Amniotic epithelial cell (primary cell): ENCODE measurements at regions not wholly inside any gene's neighbourhood (a gene's known extent, or its start where the extent isn't known, plus 50 kb on each side); places are given as distances from the start of the nearest gene placed in this dataset.

Source experiments
- DNase-seq: peaks from one replicate; pipeline ENCODE4 v3.0.0-alpha.2; 2010; ENCODE audit warnings: low read depth

GRCh38 chr3:139870000-139870675, 64.8 kb upstream of the CLSTN2 start:
- no peak for DNase-seq

DNA sequence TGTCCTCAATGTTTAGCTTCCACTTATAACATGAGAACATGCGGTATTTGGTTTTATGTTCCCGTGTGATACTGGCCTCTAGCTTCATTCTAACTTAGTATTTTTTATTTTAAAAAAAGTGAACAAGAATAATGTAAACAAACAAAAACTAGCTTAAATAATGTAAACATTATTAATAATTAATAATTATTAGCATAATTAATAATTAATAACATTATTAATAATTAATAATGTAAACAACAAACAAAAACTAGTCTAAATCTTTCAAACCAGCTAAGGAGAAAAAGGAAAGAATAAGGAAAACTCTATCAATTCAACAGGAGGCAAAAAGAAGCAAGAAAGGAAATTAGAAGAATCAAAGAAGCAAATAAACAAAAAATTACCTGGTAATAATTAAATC, 66.2 kb upstream of the CLSTN2 start:
- DNase-seq: no peak

DNA sequence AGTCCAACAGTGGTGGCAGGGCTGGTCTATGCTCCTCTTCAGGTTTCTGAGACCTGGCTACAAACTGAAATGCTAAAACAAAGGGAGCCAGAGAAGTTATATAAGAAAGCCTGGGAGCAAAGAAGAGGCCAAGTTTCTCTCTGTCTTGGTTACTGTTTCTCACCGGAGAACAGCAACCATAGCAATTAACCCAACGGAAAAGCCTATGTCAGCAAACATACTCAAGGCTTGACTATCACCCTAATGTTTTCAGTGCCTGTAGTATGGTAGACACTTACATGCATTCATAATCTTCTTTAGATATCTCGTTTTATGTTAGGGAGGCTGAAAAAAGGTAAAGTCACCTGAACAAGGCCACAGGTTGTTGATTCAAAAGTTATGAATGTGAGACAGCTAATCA, 86.3 kb upstream of the CLSTN2 start:
- no peak for DNase-seq

DNA sequence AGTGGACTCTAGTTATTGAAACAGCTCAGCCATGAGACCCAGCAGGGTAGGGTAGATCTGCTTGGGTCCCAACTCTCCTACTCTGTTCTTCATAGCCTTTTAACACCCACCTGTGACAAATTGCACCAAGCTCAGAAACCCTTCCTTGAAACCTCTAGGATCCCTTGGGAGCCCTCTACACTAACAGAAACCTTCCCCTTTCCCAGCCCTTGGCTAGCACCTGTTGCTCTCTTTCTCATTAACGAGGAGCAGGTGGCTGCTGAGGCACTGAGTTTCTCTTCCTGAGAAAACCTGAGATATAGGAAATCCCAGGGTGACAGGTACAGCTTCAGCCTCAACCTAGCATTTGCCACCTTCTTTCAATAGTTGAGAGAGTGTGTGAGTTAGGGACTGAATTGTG, 88.3 kb upstream of the CLSTN2 start:
- DNase-seq: no peak

DNA sequence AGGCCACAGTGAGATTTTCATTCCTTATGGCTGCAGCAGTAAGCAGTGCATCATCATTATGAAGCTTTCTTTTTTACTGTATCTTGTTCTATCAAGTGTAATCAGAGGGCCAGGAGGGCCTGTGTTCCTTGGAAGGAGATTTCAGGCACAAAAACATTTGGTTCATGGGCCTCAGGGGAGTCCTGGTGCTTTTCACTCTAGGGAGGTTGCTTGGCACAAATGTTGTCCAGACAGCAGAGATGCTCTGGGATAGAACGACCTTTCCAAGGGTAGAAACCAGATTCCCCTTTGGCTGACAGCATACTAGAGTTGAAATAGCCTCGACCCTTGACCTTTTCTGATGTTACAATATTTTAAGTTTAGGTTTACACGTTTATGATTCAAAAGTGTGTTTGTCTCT, 95.3 kb upstream of the CLSTN2 start:
- no peak for DNase-seq

- DNase-seq: no peak
Measured at GRCh38 chr3:139839014-139839413, 96.0 kb upstream of the CLSTN2 start.

- no peak for DNase-seq
Measured at GRCh38 chr3:139838269-139838957, 96.6 kb upstream of the CLSTN2 start.

GRCh38 chr3:139836698-139837464, 98.1 kb upstream of the CLSTN2 start:
- DNase-seq: no peak

DNA sequence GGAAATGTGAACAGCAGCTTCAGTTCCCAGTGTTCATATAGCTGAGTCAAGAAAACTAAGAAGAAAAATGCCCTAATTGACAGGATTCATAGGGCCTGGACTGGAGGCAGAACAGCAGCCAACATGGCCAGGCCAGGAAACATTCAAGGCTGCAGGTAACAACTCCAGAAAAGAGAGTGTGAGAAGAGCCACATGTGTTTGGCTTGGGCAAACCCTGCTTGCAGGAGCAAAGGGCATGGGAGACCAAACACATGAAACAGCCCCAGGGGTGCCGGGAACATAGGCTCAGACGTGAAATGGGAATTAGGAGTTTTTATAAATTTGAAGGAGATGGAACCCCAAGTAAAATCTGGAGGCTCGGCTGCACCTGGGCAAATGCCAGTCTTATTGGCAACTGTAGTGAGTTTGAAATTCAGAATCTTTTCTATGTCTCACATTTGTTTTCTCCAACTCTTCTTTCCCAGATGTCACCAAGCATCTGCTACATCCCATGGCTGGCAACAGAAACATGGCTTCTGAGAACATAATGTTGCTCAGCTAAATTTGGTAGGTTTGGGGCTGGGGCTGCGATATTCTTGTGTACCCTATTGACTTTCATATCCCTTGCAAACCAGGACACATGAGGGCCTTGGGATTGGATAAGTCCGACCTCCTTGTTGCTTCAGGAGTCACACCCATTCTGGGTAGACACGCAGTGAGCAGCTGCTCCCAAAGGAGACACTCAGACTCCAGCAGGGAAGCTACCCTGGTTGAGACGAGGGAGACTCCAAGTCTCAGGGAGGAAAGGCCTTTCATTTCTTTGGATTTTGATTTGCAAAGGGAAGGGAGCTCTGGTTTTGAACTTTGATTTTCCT, 98.9 kb upstream of the CLSTN2 start:
- DNase-seq: no peak

DNA sequence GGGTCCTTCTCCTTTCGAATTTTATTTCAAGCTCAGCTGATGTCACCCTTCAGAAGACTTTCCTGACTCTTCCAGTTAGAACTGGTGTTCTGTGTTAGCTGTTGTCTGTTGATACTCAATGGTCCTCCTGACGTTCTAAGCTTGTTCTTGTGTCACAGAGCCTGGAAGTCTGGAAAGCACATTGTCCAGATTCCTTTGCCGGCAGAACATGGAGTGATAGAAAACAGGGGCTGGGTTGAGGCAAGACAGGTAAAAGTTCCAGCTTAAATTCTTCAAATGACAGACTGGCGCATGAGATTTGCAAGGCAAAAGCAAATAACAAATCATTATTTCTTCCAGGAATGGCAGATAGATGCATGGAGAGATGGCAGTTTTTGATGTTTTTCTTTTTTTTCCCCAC, 102.0 kb upstream of the CLSTN2 start:
- no peak for DNase-seq

GRCh38 chr3:139830817-139831216, 104.2 kb upstream of the CLSTN2 start:
- no peak for DNase-seq

DNA sequence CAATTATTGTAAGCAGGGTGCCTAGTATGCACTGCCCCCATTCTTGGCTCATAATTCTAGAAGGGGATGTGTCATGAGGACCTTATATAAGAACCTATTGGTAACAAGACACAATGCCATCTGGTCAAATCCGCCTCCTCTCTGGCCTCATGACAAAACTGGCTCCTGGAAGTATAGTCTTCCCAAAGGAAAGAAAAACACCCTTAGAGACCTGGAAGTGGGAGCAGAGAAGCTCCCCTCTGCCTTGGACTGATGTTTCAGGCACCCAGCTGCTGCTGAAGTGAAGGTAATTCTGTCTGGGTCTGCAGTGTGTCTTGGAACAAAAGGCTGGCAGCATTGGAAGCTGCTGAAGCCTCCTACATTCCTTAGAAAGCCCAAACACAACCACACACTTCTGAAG, 107.2 kb upstream of the CLSTN2 start:
- DNase-seq: no peak

DNA sequence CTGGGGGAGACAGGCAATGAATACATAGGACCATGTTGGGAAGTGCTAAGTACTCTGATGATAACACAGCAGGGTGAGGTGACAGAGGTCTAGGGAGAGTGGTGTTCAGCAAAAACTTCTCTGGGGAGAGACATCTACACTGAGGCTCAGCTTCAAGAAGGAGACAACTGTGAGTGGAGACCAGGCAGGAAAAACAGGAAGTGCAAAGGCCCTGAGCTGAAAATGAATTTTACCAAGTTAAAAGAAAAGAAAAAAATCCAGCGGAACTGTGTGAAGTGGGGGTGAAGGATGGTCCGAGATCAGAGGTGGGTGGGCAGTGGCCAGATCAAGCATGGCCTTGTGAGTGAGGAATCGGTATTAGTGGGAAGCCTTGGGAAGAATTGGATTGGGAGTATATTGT, 110.1 kb upstream of the CLSTN2 start:
- no peak for DNase-seq

DNA sequence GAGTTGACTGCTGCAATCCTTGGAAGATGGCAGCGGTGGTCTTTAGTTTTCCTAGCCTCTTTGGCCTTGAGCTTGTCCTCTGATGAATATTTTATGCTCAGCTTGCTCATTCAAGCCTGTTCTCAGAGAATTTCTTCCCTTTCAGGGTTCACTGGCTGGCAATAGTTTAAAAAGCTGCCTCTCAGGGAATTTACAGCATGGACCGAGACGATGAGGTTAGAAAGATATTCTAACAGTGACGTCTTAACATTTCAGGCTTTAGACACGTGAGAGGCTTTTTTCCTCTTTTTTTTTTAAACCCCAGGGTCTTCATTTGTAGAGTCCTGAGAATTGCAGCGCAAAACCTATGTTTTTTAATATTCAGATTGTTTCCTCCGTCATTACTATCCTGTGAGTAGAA, 120.3 kb upstream of the CLSTN2 start:
- no peak for DNase-seq

GRCh38 chr3:139811331-139811730, 123.7 kb upstream of the CLSTN2 start:
- no peak for DNase-seq

GRCh38 chr3:139808201-139808600, 126.8 kb upstream of the CLSTN2 start:
- DNase-seq: peak; percentile 12

- no peak for DNase-seq
Measured at GRCh38 chr3:139803294-139803693, 125.5 kb upstream of the NMNAT3 start.

DNA sequence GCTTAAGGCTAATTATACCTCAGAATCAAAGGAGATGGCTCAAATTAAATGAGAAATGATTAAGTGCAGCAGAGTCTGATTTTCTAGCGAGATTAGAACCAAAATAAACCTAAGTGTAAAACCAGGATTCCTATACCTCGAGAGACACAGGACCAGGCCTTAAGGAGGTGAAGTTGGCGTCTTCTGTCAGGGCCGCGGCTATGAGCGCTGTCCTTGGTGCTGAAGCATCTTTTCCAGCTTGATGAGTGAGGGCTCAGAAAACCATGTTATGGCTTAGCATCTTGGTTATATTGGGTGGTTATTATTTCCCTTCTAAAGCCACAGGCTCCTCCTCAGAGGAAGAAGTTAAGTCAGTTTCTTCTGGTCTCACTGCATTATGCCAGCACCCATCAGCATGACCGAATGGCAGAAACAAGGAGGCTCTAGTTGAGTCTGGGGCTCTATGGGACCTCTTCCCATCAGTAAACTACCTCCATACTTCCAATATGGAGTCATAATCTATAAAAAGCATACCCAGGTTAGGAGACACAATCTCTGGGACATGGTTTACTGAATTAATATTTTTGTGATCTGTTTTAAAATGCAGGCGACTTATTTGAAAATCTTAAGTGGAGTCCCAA, 120.1 kb upstream of the NMNAT3 start:
- peak; percentile 11 for DNase-seq

GRCh38 chr3:139794469-139795265, 116.9 kb upstream of the NMNAT3 start:
- DNase-seq: peak; percentile 9

DNA sequence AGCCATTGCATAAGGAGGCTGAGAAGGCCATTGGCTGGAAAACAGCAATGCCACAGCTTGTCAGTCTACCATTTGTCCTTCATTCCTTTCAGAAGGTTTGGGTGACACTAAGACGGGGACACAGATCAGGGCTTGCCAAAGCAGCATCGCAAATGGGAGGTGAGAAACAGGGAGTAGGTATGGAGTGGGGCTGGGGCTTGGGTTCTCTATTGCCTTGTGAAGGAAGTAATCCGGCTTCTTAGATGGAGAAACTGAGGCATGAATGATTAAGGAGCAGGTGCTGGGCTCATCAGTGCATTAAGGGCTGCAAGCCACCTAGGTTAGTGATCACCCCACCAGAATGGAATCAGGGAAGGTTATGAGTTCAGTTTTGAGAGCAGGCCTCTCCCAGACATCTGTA, 115.6 kb upstream of the NMNAT3 start:
- DNase-seq: no peak

GRCh38 chr3:139780593-139780992, 102.8 kb upstream of the NMNAT3 start:
- no peak for DNase-seq
